Endodermal cell (in vitro differentiated cells): ENCODE measurements at regions not wholly inside any gene's neighbourhood (a gene's known extent, or its start where the extent isn't known, plus 50 kb on each side); places are given as distances from the start of the nearest gene placed in this dataset.

ENCODE experiments used
- DNase-seq: peaks from one replicate; pipeline ENCODE4 v3.0.0-alpha.2; 2017
- H3K27ac ChIP-seq: 2 replicates; pipeline ENCODE4 v1.5.1; 2013; ENCODE audit warnings: mild to moderate bottlenecking, low read depth, low read length, moderate library complexity
- H3K27me3 ChIP-seq: 2 replicates; pipeline ENCODE4 v1.6.1; 2013; ENCODE audit warnings: mild to moderate bottlenecking, low read length, moderate library complexity; ENCODE audit not compliant: insufficient read depth, control insufficient read depth, poor library complexity, severe bottlenecking
- H3K36me3 ChIP-seq: 2 replicates; pipeline ENCODE4 v1.7.0; 2013; ENCODE audit warnings: mild to moderate bottlenecking, low read length, moderate library complexity; ENCODE audit not compliant: control insufficient read depth, insufficient read depth
- H3K4me1 ChIP-seq: one replicate; pipeline ENCODE4 v1.7.0; 2013; ENCODE audit warnings: low read length; ENCODE audit not compliant: control insufficient read depth, insufficient read depth
- H3K4me3 ChIP-seq: 2 replicates; pipeline ENCODE4 v1.5.1; 2013; ENCODE audit warnings: mild to moderate bottlenecking, low read length, moderate library complexity
- H3K9ac ChIP-seq: 2 replicates; pipeline ENCODE4 v1.6.1; 2013; ENCODE audit warnings: mild to moderate bottlenecking, low read length, moderate library complexity; ENCODE audit not compliant: poor library complexity, severe bottlenecking; ENCODE audit errors: extremely low read depth
- H3K9me3 ChIP-seq: 2 replicates; pipeline ENCODE4 v1.6.1; 2013; ENCODE audit warnings: mild to moderate bottlenecking, low read length, moderate library complexity; ENCODE audit not compliant: control insufficient read depth
- H3K27ac Mint-ChIP-seq: 2 replicates; pipeline ENCODE4 v1.8.0; 2020; ENCODE audit warnings: mixed read lengths
- H3K27me3 Mint-ChIP-seq: 2 replicates; pipeline ENCODE4 v1.8.0; 2021; ENCODE audit warnings: mild to moderate bottlenecking, mixed read lengths; ENCODE audit not compliant: insufficient read depth
- H3K36me3 Mint-ChIP-seq: 2 replicates; pipeline ENCODE4 v1.8.0; 2020; ENCODE audit warnings: low read depth, mixed read lengths
- H3K4me1 Mint-ChIP-seq: 2 replicates; pipeline ENCODE4 v1.8.0; 2020; ENCODE audit warnings: mixed read lengths
- H3K4me3 Mint-ChIP-seq: 2 replicates; pipeline ENCODE4 v1.8.0; 2020; ENCODE audit warnings: mild to moderate bottlenecking, moderate library complexity, mixed read lengths
- H3K9me3 Mint-ChIP-seq: 2 replicates; pipeline ENCODE4 v1.8.0; 2020; ENCODE audit warnings: mild to moderate bottlenecking, mixed read lengths
- CTCF ChIP-seq: fragments of 200-600 bp; sonication (generic); conservative IDR thresholded peaks from 2 replicates; pipeline ENCODE4 v1.5.0; 2021; ENCODE audit warnings: antibody characterized with exemption, mild to moderate bottlenecking
- WGBS, 2 experiments: methylation state at CpG; one replicate each; pipeline versions ENCODE4 v1.1.5 to v1.1.7; 2013; ENCODE audit warnings: missing lambda C conversion rate in 2 of 2, mixed read lengths in 1 of 2; ENCODE audit not compliant: insufficient coverage in 1 of 2, insufficient read length in 1 of 2; 5-methylcytosine and 5-hydroxymethylcytosine counted together

DNA sequence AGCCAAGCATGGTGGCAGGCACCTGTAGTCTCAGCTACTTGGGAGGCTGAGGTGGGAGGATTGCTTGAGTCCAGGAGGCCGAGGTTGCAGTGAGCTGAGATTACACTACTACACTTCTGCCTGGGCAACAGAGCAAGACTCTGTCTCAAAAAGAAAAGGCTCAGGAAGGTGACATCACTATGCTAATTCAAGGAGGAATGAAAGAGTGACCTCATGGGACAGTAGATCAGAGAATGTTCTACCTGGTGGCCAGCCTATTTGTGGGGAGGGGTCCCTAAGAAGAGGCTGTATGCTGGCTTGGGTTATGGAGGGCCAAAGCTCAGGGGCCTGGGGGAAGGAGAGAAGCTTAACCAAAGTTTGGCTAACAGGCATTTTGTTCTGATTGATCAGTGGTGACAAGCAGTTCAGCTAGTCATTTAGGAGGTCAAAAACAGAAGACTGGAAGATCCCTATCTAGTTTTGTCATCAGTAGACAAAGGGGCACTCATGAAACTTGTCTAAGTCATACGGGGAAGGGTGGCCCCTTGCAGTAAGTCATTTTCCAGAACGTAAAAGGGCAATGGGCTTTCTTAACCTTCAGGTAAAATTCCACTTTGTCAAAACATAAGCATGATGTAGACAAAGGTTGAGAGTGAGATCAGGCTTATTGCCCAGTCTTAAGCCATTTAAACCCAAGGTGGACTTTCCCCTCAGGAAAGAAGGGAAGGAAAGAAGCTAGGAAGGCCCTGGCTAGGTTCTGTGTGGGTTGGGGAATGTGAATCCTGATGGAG, 60.8 kb upstream of the EEA1 start:
- H3K4me3 ChIP-seq = no peak overlapping the region
- peaks cover 16% of the 10 kb centered on the region for H3K9me3 ChIP-seq
- H3K27me3 ChIP-seq = no peaks in the 10 kb centered on the region
- H3K36me3 ChIP-seq = no peaks in the 10 kb centered on the region
- WGBS, 2 experiments = 95 to 100% methylated on average over 1 to 3 of the region's 3 CpGs
- Mint-ChIP-seq H3K9me3 (peaks cover 13% of the 10 kb centered on the region), H3K4me3 (no peak overlapping the region), H3K27me3 (no peaks in the 10 kb centered on the region), H3K27ac (peak overlapping the region; percentile 66), H3K36me3 (no peaks in the 10 kb centered on the region), H3K4me1 (peaks cover 20% of the 10 kb centered on the region)
- no peak for TF ChIP-seq CTCF
- H3K9ac ChIP-seq = no peak overlapping the region
- no peak for DNase-seq
- H3K4me1 ChIP-seq = peaks cover 5% of the 10 kb centered on the region
- no peak overlapping the region for H3K27ac ChIP-seq

DNA sequence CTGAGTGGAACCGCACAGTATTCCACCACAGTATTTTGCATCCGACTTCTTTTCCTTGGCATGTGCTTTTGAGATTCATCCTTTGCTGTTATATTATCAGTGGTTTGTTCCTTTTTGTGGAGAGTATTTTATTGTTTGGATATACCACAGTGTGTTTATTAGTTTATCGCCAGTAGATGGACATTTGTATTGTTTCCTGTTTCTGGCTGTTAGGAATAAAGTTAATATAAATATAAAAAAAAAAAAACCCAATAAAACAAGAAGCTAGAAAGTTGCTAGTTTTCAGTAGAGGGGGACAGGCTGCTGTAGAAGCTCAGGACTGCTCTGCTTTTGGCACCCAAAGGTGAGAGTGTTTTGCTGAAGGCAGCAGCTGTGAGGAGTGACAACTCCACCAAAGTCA, 62.0 kb upstream of the EEA1 start:
- Histone ChIP-seq H3K4me1 (peaks cover 5% of the 10 kb centered on the region), H3K36me3 (no peaks in the 10 kb centered on the region), H3K9ac (no peak overlapping the region), H3K4me3 (no peak overlapping the region), H3K27ac (no peak overlapping the region), H3K9me3 (peaks cover 16% of the 10 kb centered on the region), H3K27me3 (no peaks in the 10 kb centered on the region)
- Mint-ChIP-seq H3K36me3 (no peaks in the 10 kb centered on the region), H3K27ac (no peak overlapping the region), H3K9me3 (peaks cover 13% of the 10 kb centered on the region), H3K4me3 (no peak overlapping the region), H3K4me1 (peaks cover 17% of the 10 kb centered on the region), H3K27me3 (no peaks in the 10 kb centered on the region)
- no peak for TF ChIP-seq CTCF
- no peak for DNase-seq
- WGBS, 2 experiments = 93% methylated on average over 2 of the region's 3 CpGs; no CpG with 5 or more reads in 1 of the 2 experiments

- H3K4me3 Mint-ChIP-seq = no peak overlapping the region
- no peak overlapping the region for H3K9ac ChIP-seq
- H3K36me3 Mint-ChIP-seq = no peaks in the 10 kb centered on the region
- no peak overlapping the region for H3K27ac ChIP-seq
- no peaks in the 10 kb centered on the region for H3K27me3 Mint-ChIP-seq
- peaks cover 5% of the 10 kb centered on the region for H3K4me1 ChIP-seq
- no peak overlapping the region for H3K27ac Mint-ChIP-seq
- H3K4me3 ChIP-seq = no peak overlapping the region
- H3K27me3 ChIP-seq = no peaks in the 10 kb centered on the region
- peaks cover 16% of the 10 kb centered on the region for H3K9me3 ChIP-seq
- TF ChIP-seq CTCF = no peak
- no peaks in the 10 kb centered on the region for H3K36me3 ChIP-seq
- H3K4me1 Mint-ChIP-seq = peaks cover 17% of the 10 kb centered on the region
- DNase-seq = no peak
- peaks cover 13% of the 10 kb centered on the region for H3K9me3 Mint-ChIP-seq
Measured at GRCh38 chr12:92992041-92992440, 62.9 kb upstream of the EEA1 start.
